ENCODE measurements at regions not wholly inside any gene's neighbourhood (a gene's known extent, or its start where the extent isn't known, plus 50 kb on each side); places are given as distances from the start of the nearest gene placed in this dataset.

- Histone ChIP-seq H3K79me2 (ENCODE audit: insufficient read depth, low read length) (no peaks in the 10 kb centered on the region), H3K9me3 (replicated peaks in 1 of 2; ENCODE audit: control insufficient read depth in 1 of 2, insufficient read depth in 1 of 2, low read length in 2 of 2) (peaks cover 7 to 15% of the 10 kb centered on the region in 2 donors), H3K27me3 (ENCODE audit: control insufficient read depth in 2 of 2, insufficient read depth in 2 of 2, low read length in 2 of 2) (no peaks in the 10 kb centered on the region), H3K27ac (ENCODE audit: low read depth in 1 of 2, low read length in 2 of 2) (no peak overlapping the region), H3K4me1 (ENCODE audit: control insufficient read depth in 1 of 2, insufficient read depth in 2 of 2, low read length in 2 of 2) (no peaks in the 10 kb centered on the region), H4K20me1 (ENCODE audit: insufficient read depth, low read length) (no peaks in the 10 kb centered on the region), H3K4me3 (replicated peaks in 1 of 3; ENCODE audit: low read depth in 2 of 3, low read length in 3 of 3) (no peak overlapping the region), H3K9ac (ENCODE audit: insufficient read depth, low read length, poor library complexity, severe bottlenecking) (no peak overlapping the region), H2AFZ (ENCODE audit: insufficient read depth, low read depth, low read length, poor library complexity, severe bottlenecking) (no peak overlapping the region), H3K36me3 (replicated peaks in 1 of 2; ENCODE audit: control insufficient read depth in 1 of 2, insufficient read depth in 2 of 2, low read length in 2 of 2) (no peaks in the 10 kb centered on the region), H3K4me2 (replicated peaks; ENCODE audit: extremely low read depth, low read length, poor library complexity, severe bottlenecking) (no peak overlapping the region)
- Mint-ChIP-seq H3K27me3 (ENCODE audit: low read depth in 3 of 3) (no peaks in the 10 kb centered on the region), H3K36me3 (no peaks in the 10 kb centered on the region), H3K4me3 (no peak overlapping the region), H3K9me3 (peaks cover 3 to 23% (median 12%) of the 10 kb centered on the region in 7 donors), H3K4me1 (no peaks in the 10 kb centered on the region), H3K27ac (no peak overlapping the region)
- intact Hi-C loops (cut with micrococcal nuclease), result no loop called here
- DNase-seq, result no peak
- no peak for TF ChIP-seq CTCF (IDR thresholded peaks at IDR 0.05)
- WGBS (ENCODE audit: insufficient coverage), result 88% methylated on average over 3 of the region's 6 CpGs
Observed at GRCh38 chr1:221394011-221394544, 347.8 kb downstream of the DUSP10 start.

GRCh38 chr1:221396526-221396925 is 345.4 kb downstream of the DUSP10 start:
- no peak overlapping the region for H3K4me2 ChIP-seq (replicated peaks; ENCODE audit: extremely low read depth, low read length, poor library complexity, severe bottlenecking)
- H3K27me3 ChIP-seq (ENCODE audit: control insufficient read depth in 2 of 2, insufficient read depth in 2 of 2, low read length in 2 of 2), result no peaks in the 10 kb centered on the region
- no peak overlapping the region for H3K27ac Mint-ChIP-seq
- no peaks in the 10 kb centered on the region for H3K4me1 ChIP-seq (ENCODE audit: control insufficient read depth in 1 of 2, insufficient read depth in 2 of 2, low read length in 2 of 2)
- no peak overlapping the region for H2AFZ ChIP-seq (ENCODE audit: insufficient read depth, low read depth, low read length, poor library complexity, severe bottlenecking)
- no peaks in the 10 kb centered on the region for H3K4me1 Mint-ChIP-seq
- WGBS (ENCODE audit: insufficient coverage), result 100% methylated on average over 1 of the region's 2 CpGs
- no peak for TF ChIP-seq CTCF (IDR thresholded peaks at IDR 0.05)
- peaks cover 7 to 15% of the 10 kb centered on the region in 2 donors for H3K9me3 ChIP-seq (replicated peaks in 1 of 2; ENCODE audit: control insufficient read depth in 1 of 2, insufficient read depth in 1 of 2, low read length in 2 of 2)
- DNase-seq, result no peak
- H3K4me3 Mint-ChIP-seq, result no peak overlapping the region
- H3K79me2 ChIP-seq (ENCODE audit: insufficient read depth, low read length), result no peaks in the 10 kb centered on the region
- no peaks in the 10 kb centered on the region for H3K36me3 Mint-ChIP-seq
- no peaks in the 10 kb centered on the region for H4K20me1 ChIP-seq (ENCODE audit: insufficient read depth, low read length)
- H3K9me3 Mint-ChIP-seq, result peaks cover 0 to 20% (median 12%) of the 10 kb centered on the region in 7 donors
- no peak overlapping the region for H3K4me3 ChIP-seq (replicated peaks in 1 of 3; ENCODE audit: low read depth in 2 of 3, low read length in 3 of 3)
- intact Hi-C loops (cut with micrococcal nuclease), result no loop called here
- no peaks in the 10 kb centered on the region for H3K36me3 ChIP-seq (replicated peaks in 1 of 2; ENCODE audit: control insufficient read depth in 1 of 2, insufficient read depth in 2 of 2, low read length in 2 of 2)
- no peaks in the 10 kb centered on the region for H3K27me3 Mint-ChIP-seq (ENCODE audit: low read depth in 3 of 3)
- H3K9ac ChIP-seq (ENCODE audit: insufficient read depth, low read length, poor library complexity, severe bottlenecking), result no peak overlapping the region
- no peak overlapping the region for H3K27ac ChIP-seq (ENCODE audit: low read depth in 1 of 2, low read length in 2 of 2)

Measured in CD14-positive monocyte (primary cell).